ENCODE measurements at regions not wholly inside any gene's neighbourhood (a gene's known extent, or its start where the extent isn't known, plus 50 kb on each side); places are given as distances from the start of the nearest gene placed in this dataset.
"Not testable (repeated sequence)": the region's sequence is repeated elsewhere in the genome, so short reads cannot be mapped to it uniquely, and the experiment has no call there.

- H3K4me3 ChIP-seq (ENCODE audit: low read depth, low read length), result no peak overlapping the region
Measured at GRCh38 chr13:111610081-111610480, 289.6 kb downstream of the TEX29 start.

GRCh38 chr13:111610879-111611278, 290.4 kb downstream of the TEX29 start:
- H3K4me3 ChIP-seq (ENCODE audit: low read depth, low read length), result no peak overlapping the region

- H3K4me3 ChIP-seq (ENCODE audit: low read depth, low read length), result no peak overlapping the region
Measured at GRCh38 chr13:111611651-111612050, 291.2 kb downstream of the TEX29 start.

- H3K4me3 ChIP-seq (ENCODE audit: low read depth, low read length), result no peak overlapping the region
Measured at GRCh38 chr13:111612886-111613285, 292.4 kb downstream of the TEX29 start.

GRCh38 chr13:111614009-111614408, 293.6 kb downstream of the TEX29 start:
- no peak overlapping the region for H3K4me3 ChIP-seq (ENCODE audit: low read depth, low read length)

GRCh38 chr13:111614613-111615012, 294.2 kb downstream of the TEX29 start:
- H3K4me3 ChIP-seq (ENCODE audit: low read depth, low read length), result no peak overlapping the region

GRCh38 chr13:111616203-111616602, 295.8 kb downstream of the TEX29 start:
- no peak overlapping the region for H3K4me3 ChIP-seq (ENCODE audit: low read depth, low read length)

- no peak overlapping the region for H3K4me3 ChIP-seq (ENCODE audit: low read depth, low read length)
Measured at GRCh38 chr13:111620166-111620565, 299.7 kb downstream of the TEX29 start.

- H3K4me3 ChIP-seq (ENCODE audit: low read depth, low read length), result no peak overlapping the region
Measured at GRCh38 chr13:111620586-111620985, 300.1 kb downstream of the TEX29 start.

- no peak overlapping the region for H3K4me3 ChIP-seq (ENCODE audit: low read depth, low read length)
Measured at GRCh38 chr13:111621164-111621563, 300.7 kb downstream of the TEX29 start.

- H3K4me3 ChIP-seq (ENCODE audit: low read depth, low read length), result no peak overlapping the region
Measured at GRCh38 chr13:111622051-111622531, 301.6 kb downstream of the TEX29 start.

GRCh38 chr13:111623208-111623607, 302.8 kb downstream of the TEX29 start:
- no peak overlapping the region for H3K4me3 ChIP-seq (ENCODE audit: low read depth, low read length)

- H3K4me3 ChIP-seq (ENCODE audit: low read depth, low read length), result no peak overlapping the region
Measured at GRCh38 chr13:111623743-111624505, 303.5 kb downstream of the TEX29 start.

GRCh38 chr13:111625526-111626315, 305.3 kb downstream of the TEX29 start:
- no peak overlapping the region for H3K4me3 ChIP-seq (ENCODE audit: low read depth, low read length)

GRCh38 chr13:111626371-111627305, 306.2 kb downstream of the TEX29 start:
- H3K4me3 ChIP-seq (ENCODE audit: low read depth, low read length), result no peak overlapping the region

- H3K4me3 ChIP-seq (ENCODE audit: low read depth, low read length), result no peak overlapping the region
Measured at GRCh38 chr13:111627596-111627995, 307.2 kb downstream of the TEX29 start.

- no peak overlapping the region for H3K4me3 ChIP-seq (ENCODE audit: low read depth, low read length)
Measured at GRCh38 chr13:111629016-111629415, 308.6 kb downstream of the TEX29 start.

GRCh38 chr13:111629457-111629856, 309.0 kb downstream of the TEX29 start:
- no peak overlapping the region for H3K4me3 ChIP-seq (ENCODE audit: low read depth, low read length)

GRCh38 chr13:111629926-111630325, 309.5 kb downstream of the TEX29 start:
- no peak overlapping the region for H3K4me3 ChIP-seq (ENCODE audit: low read depth, low read length)

GRCh38 chr13:111630406-111630805, 310.0 kb downstream of the TEX29 start:
- no peak overlapping the region for H3K4me3 ChIP-seq (ENCODE audit: low read depth, low read length)

- H3K4me3 ChIP-seq (ENCODE audit: low read depth, low read length), result not testable (repeated sequence)
Measured at GRCh38 chr13:111631271-111631670, 310.8 kb downstream of the TEX29 start.

Data from iPS-11a (cell line).